ENCODE measurements at regions not wholly inside any gene's neighbourhood (a gene's known extent, or its start where the extent isn't known, plus 50 kb on each side); places are given as distances from the start of the nearest gene placed in this dataset.

- no peaks in the 10 kb centered on the region for H3K36me3 Mint-ChIP-seq (ENCODE audit: low read depth, unreplicated experiment)
- no peaks in the 10 kb centered on the region for H3K9me3 Mint-ChIP-seq (ENCODE audit: unreplicated experiment)
- no peak overlapping the region for H3K27ac Mint-ChIP-seq (ENCODE audit: unreplicated experiment)
- peaks cover 1% of the 10 kb centered on the region for H3K27me3 Mint-ChIP-seq (ENCODE audit: unreplicated experiment)
- no peak for DNase-seq (ENCODE audit: low spot score)
- H3K4me1 Mint-ChIP-seq (ENCODE audit: unreplicated experiment) = peaks cover 5% of the 10 kb centered on the region
- no peak for TF ChIP-seq CTCF (IDR thresholded peaks at IDR 0.05; ENCODE audit: unreplicated experiment)
- no peak overlapping the region for H3K4me3 Mint-ChIP-seq (ENCODE audit: unreplicated experiment)
Observed at GRCh38 chr2:30324245-30324908, 93.0 kb downstream of the LBH start.

- Mint-ChIP-seq H3K36me3 (ENCODE audit: low read depth, unreplicated experiment) (peaks cover 3% of the 10 kb centered on the region), H3K4me1 (ENCODE audit: unreplicated experiment) (peaks cover 7% of the 10 kb centered on the region), H3K27me3 (ENCODE audit: unreplicated experiment) (peaks cover 1% of the 10 kb centered on the region), H3K27ac (ENCODE audit: unreplicated experiment) (no peak overlapping the region), H3K9me3 (ENCODE audit: unreplicated experiment) (peaks cover 3% of the 10 kb centered on the region), H3K4me3 (ENCODE audit: unreplicated experiment) (no peak overlapping the region)
- no peak for TF ChIP-seq CTCF (IDR thresholded peaks at IDR 0.05; ENCODE audit: unreplicated experiment)
- no peak for DNase-seq (ENCODE audit: low spot score)
Observed at GRCh38 chr2:30325600-30326328, 94.4 kb downstream of the LBH start.

GRCh38 chr2:30326497-30326896, 95.2 kb downstream of the LBH start:
- H3K4me1 Mint-ChIP-seq (ENCODE audit: unreplicated experiment) = peaks cover 12% of the 10 kb centered on the region

GRCh38 chr2:30331038-30331437, 99.7 kb downstream of the LBH start:
- Mint-ChIP-seq H3K4me1 (ENCODE audit: unreplicated experiment) (peaks cover 51% of the 10 kb centered on the region), H3K9me3 (ENCODE audit: unreplicated experiment) (peaks cover 3% of the 10 kb centered on the region), H3K27me3 (ENCODE audit: unreplicated experiment) (peaks cover 7% of the 10 kb centered on the region), H3K4me3 (ENCODE audit: unreplicated experiment) (no peak overlapping the region), H3K27ac (ENCODE audit: unreplicated experiment) (no peak overlapping the region), H3K36me3 (ENCODE audit: low read depth, unreplicated experiment) (peaks cover 9% of the 10 kb centered on the region)
- no peak for DNase-seq (ENCODE audit: low spot score)
- TF ChIP-seq CTCF (IDR thresholded peaks at IDR 0.05; ENCODE audit: unreplicated experiment) = no peak

More at GRCh38 chr2:30326497-30326896, 95.2 kb downstream of the LBH start:
- Mint-ChIP-seq H3K9me3 (ENCODE audit: unreplicated experiment) (peaks cover 3% of the 10 kb centered on the region), H3K36me3 (ENCODE audit: low read depth, unreplicated experiment) (peaks cover 4% of the 10 kb centered on the region), H3K4me3 (ENCODE audit: unreplicated experiment) (no peak overlapping the region), H3K27ac (ENCODE audit: unreplicated experiment) (no peak overlapping the region), H3K27me3 (ENCODE audit: unreplicated experiment) (peaks cover 5% of the 10 kb centered on the region)
- no peak for TF ChIP-seq CTCF (IDR thresholded peaks at IDR 0.05; ENCODE audit: unreplicated experiment)
- DNase-seq (ENCODE audit: low spot score) = no peak

GRCh38 chr2:30331869-30332268, 100.5 kb downstream of the LBH start:
- no peak for DNase-seq (ENCODE audit: low spot score)
- H3K9me3 Mint-ChIP-seq (ENCODE audit: unreplicated experiment) = peaks cover 3% of the 10 kb centered on the region
- H3K27ac Mint-ChIP-seq (ENCODE audit: unreplicated experiment) = no peak overlapping the region
- peaks cover 55% of the 10 kb centered on the region for H3K4me1 Mint-ChIP-seq (ENCODE audit: unreplicated experiment)
- H3K4me3 Mint-ChIP-seq (ENCODE audit: unreplicated experiment) = peak overlapping the region; percentile 11
- peaks cover 9% of the 10 kb centered on the region for H3K36me3 Mint-ChIP-seq (ENCODE audit: low read depth, unreplicated experiment)
- H3K27me3 Mint-ChIP-seq (ENCODE audit: unreplicated experiment) = peaks cover 6% of the 10 kb centered on the region
- TF ChIP-seq CTCF (IDR thresholded peaks at IDR 0.05; ENCODE audit: unreplicated experiment) = no peak
